ENCODE measurements at regions not wholly inside any gene's neighbourhood (a gene's known extent, or its start where the extent isn't known, plus 50 kb on each side); places are given as distances from the start of the nearest gene placed in this dataset.

- no peaks in the 10 kb centered on the region for H3K36me3 ChIP-seq (ENCODE audit: control insufficient read depth, insufficient read depth, low read length)
- ATAC-seq (ENCODE audit: low read depth in 2 of 2) (no peak), DNase-seq (peak in 1 of 3 donors; percentile 6)
- no peaks in the 10 kb centered on the region for H3K4me1 ChIP-seq (ENCODE audit: control insufficient read depth, insufficient read depth, low read length, poor library complexity, severe bottlenecking)
- H3K4me3 ChIP-seq (ENCODE audit: low read depth, low read length) = no peak overlapping the region
- H3K9me3 ChIP-seq (ENCODE audit: control insufficient read depth in 2 of 2, low read length in 2 of 2) = no peaks in the 10 kb centered on the region
- Mint-ChIP-seq H3K4me3 (peak overlapping the region in 1 of 4 donors; percentile 78), H3K27ac (no peak overlapping the region), H3K9me3 (peaks cover 0 to 4% (median 0%) of the 10 kb centered on the region in 7 donors), H3K27me3 (peaks cover 11% of the 10 kb centered on the region), H3K36me3 (no peaks in the 10 kb centered on the region), H3K4me1 (peaks cover 0 to 6% (median 0%) of the 10 kb centered on the region in 4 donors)
- no peak overlapping the region for H3K27ac ChIP-seq (ENCODE audit: insufficient read depth, low read length, poor library complexity, severe bottlenecking)
- peaks cover 2% of the 10 kb centered on the region for H3K27me3 ChIP-seq (ENCODE audit: control insufficient read depth, insufficient read depth, low read length)
Observed at GRCh38 chr5:147170603-147171002, 64.2 kb upstream of the STK32A start.

- Mint-ChIP-seq H3K27me3 (peaks cover 5% of the 10 kb centered on the region), H3K4me1 (peaks cover 0 to 6% (median 0%) of the 10 kb centered on the region in 4 donors), H3K27ac (no peak overlapping the region), H3K9me3 (peaks cover 0 to 4% (median 0%) of the 10 kb centered on the region in 7 donors), H3K36me3 (no peaks in the 10 kb centered on the region), H3K4me3 (no peak overlapping the region)
- no peaks in the 10 kb centered on the region for H3K4me1 ChIP-seq (ENCODE audit: control insufficient read depth, insufficient read depth, low read length, poor library complexity, severe bottlenecking)
- H3K36me3 ChIP-seq (ENCODE audit: control insufficient read depth, insufficient read depth, low read length) = no peaks in the 10 kb centered on the region
- no peak overlapping the region for H3K27ac ChIP-seq (ENCODE audit: insufficient read depth, low read length, poor library complexity, severe bottlenecking)
- DNase-seq = no peak
- no peaks in the 10 kb centered on the region for H3K27me3 ChIP-seq (ENCODE audit: control insufficient read depth, insufficient read depth, low read length)
- ATAC-seq (ENCODE audit: low read depth in 2 of 2) = no peak
- H3K4me3 ChIP-seq (ENCODE audit: low read depth, low read length) = no peak overlapping the region
- no peaks in the 10 kb centered on the region for H3K9me3 ChIP-seq (ENCODE audit: control insufficient read depth in 2 of 2, low read length in 2 of 2)
Observed at GRCh38 chr5:147174671-147175265, 60.1 kb upstream of the STK32A start.

- Mint-ChIP-seq H3K9me3 (peaks cover 0 to 2% (median 0%) of the 10 kb centered on the region in 7 donors), H3K27ac (no peak overlapping the region), H3K4me1 (peaks cover 0 to 4% (median 0%) of the 10 kb centered on the region in 4 donors), H3K27me3 (peaks cover 5% of the 10 kb centered on the region), H3K36me3 (no peaks in the 10 kb centered on the region), H3K4me3 (no peak overlapping the region)
- Histone ChIP-seq H3K36me3 (ENCODE audit: control insufficient read depth, insufficient read depth, low read length) (no peaks in the 10 kb centered on the region), H3K4me3 (ENCODE audit: low read depth, low read length) (no peak overlapping the region), H3K4me1 (ENCODE audit: control insufficient read depth, insufficient read depth, low read length, poor library complexity, severe bottlenecking) (no peaks in the 10 kb centered on the region), H3K27ac (ENCODE audit: insufficient read depth, low read length, poor library complexity, severe bottlenecking) (no peak overlapping the region), H3K9me3 (ENCODE audit: control insufficient read depth in 2 of 2, low read length in 2 of 2) (no peaks in the 10 kb centered on the region), H3K27me3 (ENCODE audit: control insufficient read depth, insufficient read depth, low read length) (no peaks in the 10 kb centered on the region)
- no peak for DNase-seq
- ATAC-seq (ENCODE audit: low read depth in 2 of 2) = no peak
Observed at GRCh38 chr5:147175516-147176097, 59.2 kb upstream of the STK32A start.

- Mint-ChIP-seq H3K4me1 (no peaks in the 10 kb centered on the region), H3K36me3 (no peaks in the 10 kb centered on the region), H3K27me3 (peaks cover 4% of the 10 kb centered on the region), H3K27ac (no peak overlapping the region), H3K9me3 (no peaks in the 10 kb centered on the region), H3K4me3 (no peak overlapping the region)
- H3K27ac ChIP-seq (ENCODE audit: insufficient read depth, low read length, poor library complexity, severe bottlenecking) = no peak overlapping the region
- no peaks in the 10 kb centered on the region for H3K9me3 ChIP-seq (ENCODE audit: control insufficient read depth in 2 of 2, low read length in 2 of 2)
- no peaks in the 10 kb centered on the region for H3K36me3 ChIP-seq (ENCODE audit: control insufficient read depth, insufficient read depth, low read length)
- no peak overlapping the region for H3K4me3 ChIP-seq (ENCODE audit: low read depth, low read length)
- DNase-seq = no peak
- no peak for ATAC-seq (ENCODE audit: low read depth in 2 of 2)
- H3K4me1 ChIP-seq (ENCODE audit: control insufficient read depth, insufficient read depth, low read length, poor library complexity, severe bottlenecking) = no peaks in the 10 kb centered on the region
- H3K27me3 ChIP-seq (ENCODE audit: control insufficient read depth, insufficient read depth, low read length) = no peaks in the 10 kb centered on the region
Observed at GRCh38 chr5:147176422-147176821, 58.4 kb upstream of the STK32A start.

GRCh38 chr5:147177125-147177840, 57.5 kb upstream of the STK32A start:
- Mint-ChIP-seq H3K4me3 (no peak overlapping the region), H3K27ac (no peak overlapping the region), H3K4me1 (no peaks in the 10 kb centered on the region), H3K9me3 (no peaks in the 10 kb centered on the region), H3K36me3 (no peaks in the 10 kb centered on the region), H3K27me3 (peaks cover 4% of the 10 kb centered on the region)
- DNase-seq = no peak
- ATAC-seq (ENCODE audit: low read depth in 2 of 2) = no peak
- H3K9me3 ChIP-seq (ENCODE audit: control insufficient read depth in 2 of 2, low read length in 2 of 2) = no peaks in the 10 kb centered on the region
- no peaks in the 10 kb centered on the region for H3K36me3 ChIP-seq (ENCODE audit: control insufficient read depth, insufficient read depth, low read length)
- H3K27ac ChIP-seq (ENCODE audit: insufficient read depth, low read length, poor library complexity, severe bottlenecking) = no peak overlapping the region
- H3K4me3 ChIP-seq (ENCODE audit: low read depth, low read length) = no peak overlapping the region
- H3K27me3 ChIP-seq (ENCODE audit: control insufficient read depth, insufficient read depth, low read length) = no peaks in the 10 kb centered on the region
- H3K4me1 ChIP-seq (ENCODE audit: control insufficient read depth, insufficient read depth, low read length, poor library complexity, severe bottlenecking) = no peaks in the 10 kb centered on the region

GRCh38 chr5:147179562-147180147, 55.2 kb upstream of the STK32A start:
- Histone ChIP-seq H3K27me3 (ENCODE audit: control insufficient read depth, insufficient read depth, low read length) (no peaks in the 10 kb centered on the region), H3K4me3 (ENCODE audit: low read depth, low read length) (no peak overlapping the region), H3K36me3 (ENCODE audit: control insufficient read depth, insufficient read depth, low read length) (no peaks in the 10 kb centered on the region), H3K27ac (ENCODE audit: insufficient read depth, low read length, poor library complexity, severe bottlenecking) (no peak overlapping the region), H3K4me1 (ENCODE audit: control insufficient read depth, insufficient read depth, low read length, poor library complexity, severe bottlenecking) (no peaks in the 10 kb centered on the region), H3K9me3 (ENCODE audit: control insufficient read depth in 2 of 2, low read length in 2 of 2) (no peaks in the 10 kb centered on the region)
- Mint-ChIP-seq H3K27ac (no peak overlapping the region), H3K4me3 (no peak overlapping the region), H3K9me3 (peaks cover 0 to 1% (median 0%) of the 10 kb centered on the region in 7 donors), H3K36me3 (no peaks in the 10 kb centered on the region), H3K27me3 (peaks cover 4% of the 10 kb centered on the region), H3K4me1 (no peaks in the 10 kb centered on the region)
- DNase-seq = no peak
- ATAC-seq (ENCODE audit: low read depth in 2 of 2) = no peak

GRCh38 chr5:147180751-147181150, 54.1 kb upstream of the STK32A start:
- Histone ChIP-seq H3K27ac (ENCODE audit: insufficient read depth, low read length, poor library complexity, severe bottlenecking) (no peak overlapping the region), H3K4me3 (ENCODE audit: low read depth, low read length) (no peak overlapping the region), H3K36me3 (ENCODE audit: control insufficient read depth, insufficient read depth, low read length) (no peaks in the 10 kb centered on the region), H3K27me3 (ENCODE audit: control insufficient read depth, insufficient read depth, low read length) (no peaks in the 10 kb centered on the region), H3K4me1 (ENCODE audit: control insufficient read depth, insufficient read depth, low read length, poor library complexity, severe bottlenecking) (no peaks in the 10 kb centered on the region), H3K9me3 (ENCODE audit: control insufficient read depth in 2 of 2, low read length in 2 of 2) (no peaks in the 10 kb centered on the region)
- no peak overlapping the region for H3K27ac Mint-ChIP-seq
- H3K4me1 Mint-ChIP-seq = no peaks in the 10 kb centered on the region
- ATAC-seq (ENCODE audit: low read depth in 2 of 2) = no peak
- peaks cover 0 to 3% (median 0%) of the 10 kb centered on the region in 7 donors for H3K9me3 Mint-ChIP-seq
- no peak for DNase-seq
- no peak overlapping the region for H3K4me3 Mint-ChIP-seq
- no peaks in the 10 kb centered on the region for H3K36me3 Mint-ChIP-seq
- peaks cover 4% of the 10 kb centered on the region for H3K27me3 Mint-ChIP-seq
